Liver (tissue), 7 donors: ENCODE measurements at regions not wholly inside any gene's neighbourhood (a gene's known extent, or its start where the extent isn't known, plus 50 kb on each side); places are given as distances from the start of the nearest gene placed in this dataset.
"Not testable (repeated sequence)": the region's sequence is repeated elsewhere in the genome, so short reads cannot be mapped to it uniquely, and the experiment has no call there.

Experiments used
- DNase-seq: peaks from one replicate; pipeline ENCODE4 v3.0.0-alpha.2; 2017; ENCODE audit warnings: low spot score
- H3K27ac ChIP-seq, 2 donors: one replicate each; pipeline ENCODE4 v1.7.0; 2013; ENCODE audit warnings: inconsistent platforms in 2 of 2, low read length in 2 of 2, control low read depth in 1 of 2, low read depth in 1 of 2, mild to moderate bottlenecking in 1 of 2
- H3K27me3 ChIP-seq, 4 donors: one replicate each; pipeline versions ENCODE4 v1.6.1 to v1.7.0; 2013; ENCODE audit warnings: low read length in 3 of 4, inconsistent platforms in 1 of 4, mild to moderate bottlenecking in 1 of 4, moderate library complexity in 1 of 4; ENCODE audit not compliant: control insufficient read depth in 4 of 4, insufficient read depth in 4 of 4
- H3K36me3 ChIP-seq, 4 donors: one replicate each; pipeline versions ENCODE4 v1.6.1 to v1.7.0; 2013; ENCODE audit warnings: low read length in 3 of 4, mild to moderate bottlenecking in 3 of 4, low read depth in 1 of 4, moderate library complexity in 1 of 4; ENCODE audit not compliant: control insufficient read depth in 4 of 4, insufficient read depth in 3 of 4
- H3K4me1 ChIP-seq, 4 donors: one replicate each; pipeline versions ENCODE4 v1.6.1 to v1.7.0; 2013; ENCODE audit warnings: low read length in 3 of 4, mild to moderate bottlenecking in 3 of 4, moderate library complexity in 1 of 4; ENCODE audit not compliant: control insufficient read depth in 4 of 4, insufficient read depth in 4 of 4
- H3K4me3 ChIP-seq, 3 donors: one replicate each; pipeline versions ENCODE4 v1.6.1 to v1.7.0; 2013; ENCODE audit warnings: low read length in 3 of 3, control low read depth in 1 of 3, low read depth in 1 of 3, mild to moderate bottlenecking in 1 of 3
- H3K9ac ChIP-seq, 2 donors: one replicate each; pipeline ENCODE4 v1.7.0; 2013; ENCODE audit warnings: low read length in 2 of 2, mild to moderate bottlenecking in 2 of 2, moderate library complexity in 2 of 2, control low read depth in 1 of 2, low read depth in 1 of 2
- H3K9me3 ChIP-seq, 4 donors: one replicate each; pipeline versions ENCODE4 v1.6.1 to v1.7.0; 2013; ENCODE audit warnings: low read length in 3 of 4; ENCODE audit not compliant: control insufficient read depth in 4 of 4
- ATF3 ChIP-seq: IDR thresholded peaks from 2 replicates; pipeline ENCODE4 v1.6.1; 2016; ENCODE audit warnings: antibody characterized with exemption
- EGR1 ChIP-seq, 2 donors: IDR thresholded peaks; 2 replicates each; pipeline ENCODE4 v1.6.1; 2016 to 2018; ENCODE audit warnings: antibody characterized with exemption in 2 of 2, low read depth in 2 of 2
- FOXA2 ChIP-seq: IDR thresholded peaks from 2 replicates; pipeline ENCODE4 v1.6.1; 2016; ENCODE audit warnings: antibody characterized with exemption
- MAX ChIP-seq: IDR thresholded peaks from 2 replicates; pipeline ENCODE4 v1.6.1; 2016; ENCODE audit warnings: antibody characterized with exemption
- REST ChIP-seq: IDR thresholded peaks from 2 replicates; pipeline ENCODE4 v1.6.1; 2016; ENCODE audit warnings: antibody characterized with exemption, mild to moderate bottlenecking
- RXRA ChIP-seq, 2 donors: IDR thresholded peaks; 2 replicates each; pipeline ENCODE4 v1.6.1; 2017 to 2018; ENCODE audit warnings: antibody characterized with exemption in 2 of 2, mild to moderate bottlenecking in 1 of 2
- SP1 ChIP-seq: IDR thresholded peaks from 2 replicates; pipeline ENCODE4 v1.6.1; 2018; ENCODE audit warnings: antibody characterized with exemption, mild to moderate bottlenecking
- YY1 ChIP-seq: IDR thresholded peaks from 2 replicates; pipeline ENCODE4 v1.6.1; 2016; ENCODE audit warnings: antibody characterized with exemption, mild to moderate bottlenecking
- WGBS: extraction: QIAGEN DNeasy Blood & Tissue Kit; methylation state at CpG from one replicate; pipeline ENCODE4 v1.1.7; 2013; 5-methylcytosine and 5-hydroxymethylcytosine counted together
- donor health status: healthy.
- donor health status: healthy.
- donor health status: healthy.
- donor health status: healthy.

- H3K27ac ChIP-seq, H3K36me3 ChIP-seq, H3K27me3 ChIP-seq, H3K4me3 ChIP-seq, H3K9ac ChIP-seq, H3K9me3 ChIP-seq, DNase-seq, H3K4me1 ChIP-seq: not testable (repeated sequence)
- WGBS, result 95% methylated on average over 2 of the region's 2 CpGs
These were observed 104.9 kb upstream of the ADTRP start for GRCh38 chr6:11883471-11883870.

GRCh38 chr6:11880156-11880555, 101.6 kb upstream of the ADTRP start:
- DNase-seq, H3K4me1 ChIP-seq, H3K36me3 ChIP-seq, H3K9me3 ChIP-seq, H3K27me3 ChIP-seq, H3K9ac ChIP-seq, H3K27ac ChIP-seq, H3K4me3 ChIP-seq: not testable (repeated sequence)
- WGBS, result 96% methylated on average over 4 of the region's 4 CpGs

- Histone ChIP-seq H3K4me1 (peaks cover 0 to 2% (median 0%) of the 10 kb centered on the region in 4 donors), H3K27ac (no peak overlapping the region), H3K4me3 (no peak overlapping the region), H3K36me3 (no peaks in the 10 kb centered on the region), H3K9me3 (no peaks in the 10 kb centered on the region), H3K9ac (no peak overlapping the region), H3K27me3 (no peaks in the 10 kb centered on the region)
- TF ChIP-seq RXRA (IDR thresholded peaks at IDR 0.05) (no peak), EGR1 (IDR thresholded peaks at IDR 0.05; ENCODE audit: low read depth in 2 of 2) (no peak), ATF3 (no peak), FOXA2 (no peak), REST (no peak), SP1 (no peak)
- WGBS, result 96% methylated on average over 3 of the region's 3 CpGs
- DNase-seq, result no peak
These were observed 100.1 kb upstream of the ADTRP start for GRCh38 chr6:11878735-11879134.

- TF ChIP-seq MAX, result no peak
- no peak for TF ChIP-seq FOXA2
- no peak for TF ChIP-seq ATF3
- TF ChIP-seq YY1, result no peak
- peaks cover 0 to 2% (median 0%) of the 10 kb centered on the region in 4 donors for H3K4me1 ChIP-seq
- H3K27me3 ChIP-seq, result no peaks in the 10 kb centered on the region
- H3K27ac ChIP-seq, result no peak overlapping the region
- H3K9me3 ChIP-seq, result no peaks in the 10 kb centered on the region
- 56% methylated on average over 3 of the region's 3 CpGs for WGBS
- H3K4me3 ChIP-seq, result no peak overlapping the region
- H3K9ac ChIP-seq, result no peak overlapping the region
- DNase-seq, result no peak
- H3K36me3 ChIP-seq, result no peaks in the 10 kb centered on the region
These were observed 99.4 kb upstream of the ADTRP start for GRCh38 chr6:11878029-11878428.
